Glomerular visceral epithelial cell (primary cell): ENCODE measurements at regions not wholly inside any gene's neighbourhood (a gene's known extent, or its start where the extent isn't known, plus 50 kb on each side); places are given as distances from the start of the nearest gene placed in this dataset.
A peak's percentile ranks its signal among the peaks of the same experiment; 100 is the strongest.
"Not testable (repeated sequence)": the region's sequence is repeated elsewhere in the genome, so short reads cannot be mapped to it uniquely, and the experiment has no call there.

Experiments used
- DNase-seq: peaks from one replicate; pipeline ENCODE4 v3.0.0-alpha.2; 2016; ENCODE audit errors: extremely low spot score

DNA sequence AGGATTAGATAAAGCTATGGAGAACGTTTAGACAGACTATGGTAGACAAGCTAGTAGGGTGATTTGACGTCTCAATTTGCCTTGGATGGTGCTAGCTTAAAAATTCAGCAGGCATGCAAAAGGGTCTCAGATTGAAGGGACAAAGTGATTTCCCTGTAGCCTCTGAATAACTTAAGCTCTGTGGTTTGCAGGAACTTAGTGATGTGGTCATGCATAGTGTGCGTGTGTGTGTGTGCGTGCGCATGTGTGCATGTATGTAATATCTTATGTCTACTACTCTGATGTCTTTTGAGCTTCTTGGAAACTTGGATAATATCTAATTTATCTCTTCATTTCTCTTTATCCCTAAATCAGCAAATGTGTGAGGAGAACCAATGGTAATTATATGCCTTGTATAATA lies 183.6 kb upstream of the TNC start:
- no peak for DNase-seq

DNA sequence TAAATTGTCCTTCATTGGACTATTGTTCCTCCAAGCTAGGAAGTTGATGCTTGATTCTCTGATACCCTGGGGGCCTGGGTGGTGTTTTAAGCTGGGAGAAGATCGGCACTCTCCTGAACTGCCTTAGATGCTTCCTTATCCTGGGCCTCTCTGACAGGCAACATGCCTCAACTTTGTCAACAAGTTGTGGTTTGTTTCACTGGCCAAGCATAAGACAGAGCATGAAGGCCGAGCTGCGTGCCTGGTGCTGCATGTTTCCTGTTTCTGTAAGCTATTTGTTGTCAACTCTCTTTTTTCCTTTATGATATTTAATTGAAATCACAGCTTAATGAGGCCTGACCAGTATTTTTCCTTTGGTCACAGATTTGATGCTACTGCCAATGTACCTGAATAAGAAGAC lies 187.6 kb upstream of the TNC start:
- DNase-seq, result no peak

DNA sequence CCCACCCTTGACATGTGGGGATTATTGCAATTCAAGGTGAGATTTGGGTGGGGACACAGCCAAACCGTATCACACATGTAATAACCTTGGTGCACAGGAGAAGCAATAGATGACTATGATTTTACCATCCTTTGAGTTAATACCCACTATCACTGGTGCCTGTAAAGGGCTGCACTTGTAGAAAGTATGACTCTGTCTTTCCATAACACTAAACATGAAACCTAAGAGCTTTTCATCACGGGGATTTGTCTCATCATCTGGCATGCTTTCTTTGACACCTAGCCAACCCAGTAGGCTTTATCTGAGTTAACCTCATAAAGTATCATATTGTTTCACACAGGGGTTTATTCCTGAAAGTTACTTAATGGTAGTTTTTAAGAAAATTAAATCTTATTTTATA lies 188.9 kb upstream of the TNC start:
- DNase-seq, result no peak

DNA sequence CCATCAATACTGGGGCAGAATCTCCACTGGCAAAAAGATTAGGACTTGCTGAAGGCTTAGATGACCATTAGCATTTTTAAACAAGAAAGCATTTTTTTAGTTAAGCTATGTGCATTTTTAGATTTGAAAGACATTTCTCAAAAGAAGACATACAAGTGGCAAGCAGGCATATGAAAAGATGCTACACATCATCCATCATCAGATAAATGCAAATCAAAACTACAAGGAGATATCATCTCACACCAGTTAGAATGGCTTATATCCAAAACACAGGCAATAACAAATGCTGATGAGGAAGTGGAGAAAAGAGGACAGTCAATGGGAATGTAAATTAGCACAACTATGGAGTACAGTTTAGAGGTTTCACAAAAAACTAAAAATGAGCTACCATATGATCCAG lies 195.6 kb upstream of the TNC start:
- no peak for DNase-seq

DNA sequence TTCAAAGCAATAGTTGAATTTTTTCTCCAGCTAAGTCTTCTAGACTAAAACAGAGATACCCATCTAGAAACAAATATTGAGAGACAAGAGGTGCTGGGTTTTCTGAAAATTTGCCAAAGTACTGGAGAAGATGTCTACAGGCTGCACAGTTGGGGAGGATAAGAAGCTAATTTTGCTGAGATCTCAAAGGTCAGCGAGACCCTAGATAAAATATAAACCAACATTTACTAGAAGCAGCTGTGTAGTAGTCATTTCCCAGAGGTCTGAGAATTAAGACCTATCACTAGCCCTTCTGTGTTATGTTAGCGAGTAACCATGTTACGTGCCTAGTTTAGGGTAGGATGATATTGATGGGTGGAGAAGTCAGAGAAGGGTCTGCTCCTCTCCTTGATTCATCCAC lies 208.5 kb upstream of the TNC start:
- DNase-seq, result no peak

DNA sequence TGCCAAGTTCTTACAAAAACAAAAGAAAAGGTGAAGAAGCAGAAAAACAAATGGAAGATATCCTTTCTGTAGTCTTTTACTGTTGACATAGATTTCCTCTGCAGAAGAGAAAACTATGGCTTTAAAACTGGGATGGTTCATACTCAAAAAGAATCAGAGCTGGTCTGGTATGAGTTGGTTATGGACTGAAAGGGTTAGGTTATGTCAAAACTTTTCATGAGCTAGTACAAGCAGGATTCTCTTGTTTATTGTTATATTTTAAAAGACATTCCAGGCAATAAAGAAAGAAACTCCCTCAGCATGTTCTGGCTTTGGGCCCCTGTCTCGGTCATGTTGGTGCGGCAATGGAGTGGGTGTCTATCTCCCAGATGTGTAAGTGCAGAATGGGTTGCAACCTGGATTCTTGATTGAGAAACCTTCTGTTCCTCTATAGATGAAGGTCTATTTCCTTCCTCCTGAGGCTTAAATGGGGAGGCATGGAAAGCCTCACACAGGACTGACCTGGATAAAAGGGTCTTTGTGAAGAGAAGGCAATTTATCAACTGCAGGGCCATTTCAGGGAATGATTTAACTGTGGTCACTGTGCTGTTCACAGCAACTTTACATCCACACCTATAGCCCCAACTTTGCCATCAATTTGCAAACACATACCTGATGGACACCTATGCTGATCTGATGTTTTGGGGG lies 209.6 kb upstream of the TNC start:
- no peak for DNase-seq

DNA sequence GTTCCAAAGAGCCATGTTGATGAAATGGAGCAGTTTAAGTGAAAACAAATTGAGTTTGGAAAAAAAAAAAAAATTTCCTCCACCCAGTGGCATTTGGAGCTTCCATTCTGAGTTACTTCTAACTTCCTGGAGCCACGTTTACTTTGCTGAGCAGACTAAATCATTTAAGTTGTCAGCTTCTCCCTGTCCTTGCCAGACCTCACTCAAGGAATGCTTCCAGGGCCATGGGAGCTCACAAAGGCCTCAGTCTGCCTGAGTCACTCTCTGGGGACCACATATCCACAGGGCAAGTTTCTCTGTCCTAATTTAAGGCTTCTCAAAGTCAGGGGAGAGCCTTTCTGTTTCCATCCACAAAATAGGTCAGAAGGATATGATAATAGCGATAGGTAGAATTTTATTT lies 210.3 kb upstream of the TNC start:
- DNase-seq, result peak; percentile 3

DNA sequence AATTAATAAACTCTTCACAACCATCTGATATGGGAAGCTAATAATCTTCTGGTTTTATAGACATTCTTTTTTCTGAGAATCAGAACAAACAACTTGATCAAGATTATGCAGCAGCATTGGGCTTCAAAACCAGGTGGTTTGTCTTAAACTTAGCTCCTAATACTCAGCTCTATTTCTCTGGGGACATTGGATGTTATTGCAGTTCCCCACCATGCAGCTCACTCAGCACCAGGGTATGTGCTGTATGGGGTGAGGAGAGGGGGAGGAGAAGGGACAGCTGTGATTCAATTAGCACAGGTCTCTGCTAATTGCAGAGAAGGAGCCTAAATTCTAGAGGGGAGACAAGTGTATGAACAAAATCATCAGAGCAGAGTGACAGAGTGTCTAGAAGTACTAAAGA lies 210.7 kb upstream of the TNC start:
- no peak for DNase-seq

DNA sequence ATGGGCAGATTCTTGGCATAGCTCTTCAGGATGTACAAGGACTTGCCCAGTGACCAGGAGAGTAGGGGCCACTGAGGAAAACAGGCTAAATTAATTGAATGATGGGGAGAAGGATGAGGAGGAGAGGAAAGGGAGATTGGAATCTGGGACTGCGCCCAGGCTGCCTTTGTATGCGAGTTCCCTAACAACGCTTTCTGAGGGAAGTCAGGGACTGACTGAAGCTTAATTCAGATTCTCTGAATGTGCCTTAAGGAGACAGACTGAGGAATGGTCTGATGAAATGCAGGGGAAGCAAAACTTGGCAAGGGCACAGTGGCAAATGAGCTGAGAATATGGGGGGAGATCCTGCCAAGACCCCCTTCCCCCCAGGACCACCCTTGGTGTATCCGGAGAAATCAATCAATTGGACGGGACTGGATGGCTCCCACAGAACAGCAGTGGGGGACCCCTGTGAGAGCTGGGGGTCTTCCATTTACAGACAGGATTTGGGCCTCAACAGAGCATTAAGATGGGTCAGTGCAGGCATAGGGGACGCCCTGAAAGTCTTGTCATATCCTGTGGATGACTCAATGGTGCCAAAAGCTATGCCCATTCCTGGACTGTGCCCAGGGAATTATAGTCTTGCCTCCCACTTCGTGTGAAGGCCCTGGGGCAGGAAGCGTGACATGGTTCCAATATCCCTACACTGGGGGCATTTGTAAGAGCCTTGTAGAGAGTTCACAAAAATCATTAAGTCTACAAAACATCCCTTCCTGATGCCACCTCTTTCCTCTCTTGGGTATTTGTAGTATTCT lies 215.5 kb upstream of the TNC start:
- DNase-seq, result no peak

DNA sequence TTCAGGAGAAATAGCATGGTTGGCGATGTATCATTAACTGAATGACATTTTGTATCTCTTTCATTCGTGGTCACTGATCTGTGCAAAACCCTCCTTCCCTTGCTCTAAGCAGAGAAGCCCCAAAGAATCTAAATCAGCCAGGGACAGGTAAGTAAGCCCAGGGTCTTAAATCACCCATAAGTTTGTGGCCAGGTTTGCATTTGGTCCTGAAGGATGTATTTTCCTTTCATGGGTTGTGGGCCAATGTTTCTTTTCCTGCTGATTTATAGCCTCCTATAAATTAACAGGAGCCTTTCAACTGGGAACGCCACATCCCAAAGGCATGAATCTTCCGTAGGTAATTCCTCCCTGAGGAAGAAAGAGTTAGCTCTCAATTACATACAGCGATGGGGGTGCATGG lies 217.5 kb upstream of the TNC start:
- DNase-seq, result no peak

DNA sequence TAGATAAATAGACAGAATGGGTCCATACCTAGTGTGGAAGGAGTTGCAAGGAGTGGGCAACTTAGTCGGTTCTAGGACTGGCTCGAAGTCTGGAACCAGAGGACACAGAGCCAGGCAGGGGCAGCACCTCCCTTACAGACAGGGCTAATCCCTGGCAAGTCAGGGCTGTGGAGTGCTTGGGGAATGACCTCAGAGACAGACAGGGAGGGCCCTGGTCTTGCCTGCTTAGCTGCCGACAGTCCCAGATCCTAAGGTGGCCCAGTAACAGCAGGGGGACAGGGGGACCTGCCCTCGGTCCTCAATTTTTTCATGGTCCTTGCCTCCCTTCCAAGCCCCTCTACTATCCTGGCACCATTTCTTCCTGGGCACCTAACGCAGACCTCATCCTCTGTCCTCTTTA lies 222.4 kb upstream of the TNC start:
- no peak for DNase-seq

DNA sequence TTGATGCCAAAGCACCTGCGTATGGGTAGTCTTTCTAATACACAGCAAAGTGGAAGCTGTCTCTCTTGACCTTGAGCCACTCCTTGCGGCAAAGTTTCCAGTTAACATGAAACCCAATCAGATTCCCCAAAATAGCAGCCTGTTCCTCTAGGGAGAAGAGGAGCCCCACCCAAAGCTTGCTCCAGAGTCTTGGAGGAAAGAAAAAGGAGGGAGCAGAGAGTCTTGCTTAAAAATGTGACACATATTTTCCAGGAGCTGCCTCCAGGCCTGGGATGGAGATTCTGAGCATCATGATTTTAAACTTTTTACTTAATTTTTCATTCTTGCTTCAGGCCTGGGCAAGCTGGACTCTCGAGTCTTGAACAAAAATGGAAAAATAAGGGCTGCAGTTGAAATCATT lies 223.5 kb upstream of the TNC start:
- DNase-seq, result no peak

DNA sequence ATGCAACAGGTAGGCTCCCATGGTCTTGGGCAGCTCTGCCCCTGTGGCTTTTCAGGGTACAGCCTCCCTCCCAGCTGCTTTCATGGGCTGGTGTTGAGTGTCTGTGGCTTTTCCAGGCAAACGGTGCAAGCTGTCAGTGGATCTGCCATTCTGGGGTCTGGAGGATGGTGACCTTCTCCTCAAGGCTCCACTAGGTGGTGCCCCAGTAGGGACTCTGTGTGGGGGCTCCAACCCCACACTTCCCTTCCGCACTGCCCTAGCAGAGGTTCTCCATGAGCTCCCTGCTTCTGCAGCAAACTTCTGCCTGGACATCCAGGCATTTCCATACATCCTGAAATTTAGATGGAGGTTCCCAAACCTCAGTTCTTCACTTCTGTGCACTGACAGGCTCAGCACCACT lies 229.8 kb upstream of the TNC start:
- not testable (repeated sequence) for DNase-seq

DNA sequence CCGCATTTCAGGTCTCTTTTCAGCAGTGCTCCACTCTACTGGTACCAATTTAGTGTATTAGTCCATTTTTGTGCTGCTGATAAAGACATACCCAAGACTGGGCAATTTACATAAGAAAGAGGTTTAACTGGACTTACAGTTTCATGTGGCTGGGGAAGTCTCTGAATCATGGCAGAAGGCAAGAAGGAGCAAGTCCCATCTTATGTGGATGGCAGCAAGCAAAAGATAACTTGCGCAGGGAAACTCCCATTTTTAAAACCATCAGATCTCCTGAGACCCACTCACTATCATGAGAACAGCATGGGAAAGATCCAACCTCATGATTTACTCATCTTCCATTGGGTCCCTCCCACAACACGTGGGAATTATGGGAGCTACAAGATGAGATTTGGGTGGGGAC lies 231.0 kb upstream of the TNC start:
- DNase-seq, result not testable (repeated sequence)

DNA sequence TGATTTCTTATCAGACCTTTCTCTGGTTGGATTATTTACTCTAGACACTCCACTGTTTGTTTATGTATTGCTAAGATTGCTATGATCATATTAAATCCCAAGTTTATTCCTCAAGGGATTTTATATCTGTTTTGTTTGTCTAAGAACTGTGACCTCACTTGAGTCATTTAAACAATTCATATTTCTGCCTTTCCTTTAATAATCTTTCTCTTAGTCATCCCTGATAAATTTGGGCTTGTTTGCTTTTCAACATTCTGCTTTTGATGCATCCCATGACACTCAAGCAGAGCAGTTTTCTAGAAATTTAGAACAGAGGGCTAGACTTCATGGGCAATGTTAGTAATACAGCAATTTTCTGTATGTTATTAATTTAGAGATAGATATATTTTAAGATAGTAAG lies 231.6 kb upstream of the TNC start:
- DNase-seq, result no peak

DNA sequence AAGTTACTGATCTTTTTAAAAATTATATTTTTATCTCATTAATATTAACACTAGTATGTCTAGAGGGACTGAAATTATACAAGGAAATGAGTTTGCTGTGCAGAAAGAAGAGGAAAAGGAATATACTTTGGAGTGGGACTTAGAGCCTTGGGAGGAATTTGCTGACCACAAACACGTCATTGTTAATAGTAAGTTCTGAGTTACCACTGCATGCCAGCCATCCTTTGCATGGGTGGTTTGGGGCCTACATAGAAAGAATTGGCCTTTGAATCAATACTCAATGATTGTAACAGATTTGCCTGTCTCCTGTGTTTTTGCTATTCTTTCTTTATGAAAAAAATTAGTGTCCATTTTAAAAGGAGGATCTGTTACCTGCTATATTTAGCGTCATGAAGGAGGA lies 232.6 kb upstream of the TNC start:
- DNase-seq, result peak; percentile 25

DNA sequence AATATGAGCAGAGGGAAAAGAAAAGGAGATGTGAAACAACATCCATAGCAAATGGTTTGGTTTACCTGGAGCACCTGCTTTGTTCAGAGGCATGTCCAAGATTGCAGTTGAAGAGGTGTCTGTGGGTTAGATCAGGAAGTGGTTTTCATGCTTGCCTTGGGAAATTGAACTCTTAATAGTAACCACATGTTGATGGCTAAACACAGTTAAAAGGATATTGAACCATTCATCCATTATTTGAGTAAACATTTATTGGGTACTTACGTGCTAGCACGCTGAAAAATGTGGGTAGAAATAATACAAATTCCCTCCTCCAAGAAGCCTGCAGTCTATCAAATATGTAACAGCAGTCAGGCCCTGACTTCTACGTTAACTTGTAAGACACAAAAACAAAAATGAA lies 235.7 kb upstream of the TNC start:
- no peak for DNase-seq

DNA sequence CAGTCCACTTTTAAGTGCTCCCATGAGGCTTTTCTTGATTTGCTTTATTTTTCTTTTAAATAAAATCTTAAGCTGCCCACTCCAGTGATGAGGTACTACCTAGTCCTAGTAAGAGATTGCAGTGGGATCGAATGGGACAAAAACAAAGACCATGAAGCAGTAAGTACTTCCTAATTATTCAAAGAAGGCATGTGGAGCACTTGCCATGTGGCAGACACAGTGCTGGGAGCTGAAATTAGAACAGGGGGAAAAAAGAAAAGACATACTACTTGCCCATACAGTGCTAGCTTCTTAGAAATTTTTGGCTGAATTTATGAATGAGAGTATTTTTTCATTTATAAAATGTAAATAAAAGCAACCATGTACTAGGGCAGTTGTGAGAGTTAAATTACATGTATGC lies 239.9 kb upstream of the TNC start:
- no peak for DNase-seq

DNA sequence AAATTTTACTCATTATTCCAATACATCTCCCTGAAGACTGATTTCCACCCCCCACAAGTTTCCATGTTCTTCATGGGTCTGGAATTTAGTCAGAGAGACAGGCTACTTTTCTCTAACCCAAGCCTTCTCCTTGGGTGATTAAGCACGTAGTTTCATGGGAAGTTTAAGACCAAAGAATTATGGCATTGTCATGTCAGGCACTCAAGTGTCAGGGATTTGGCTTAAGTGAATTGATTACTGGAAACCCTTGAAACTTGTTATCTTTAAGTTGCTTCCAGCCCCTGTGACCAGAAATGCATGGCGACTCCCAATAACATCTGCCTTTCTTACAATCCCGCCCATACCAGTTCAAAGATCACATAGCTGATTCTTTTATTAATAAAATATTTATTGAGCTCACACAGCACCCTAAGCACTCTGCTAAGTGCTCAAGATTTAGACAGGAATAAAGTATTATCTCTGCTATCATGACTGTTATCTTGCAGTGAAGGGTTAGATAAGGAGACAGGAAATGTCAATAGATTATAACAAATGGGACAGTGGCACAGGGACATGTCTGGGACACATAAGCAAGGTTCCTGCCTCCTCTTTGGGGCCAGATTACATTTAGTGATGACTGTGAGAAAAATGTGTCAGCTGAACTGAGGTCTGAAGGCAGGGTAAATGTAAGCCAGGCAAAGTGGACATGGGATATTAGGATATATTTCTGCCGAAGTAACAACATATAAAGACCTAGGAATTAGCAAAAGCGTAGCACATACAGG lies 241.2 kb upstream of the TNC start:
- DNase-seq, result no peak

DNA sequence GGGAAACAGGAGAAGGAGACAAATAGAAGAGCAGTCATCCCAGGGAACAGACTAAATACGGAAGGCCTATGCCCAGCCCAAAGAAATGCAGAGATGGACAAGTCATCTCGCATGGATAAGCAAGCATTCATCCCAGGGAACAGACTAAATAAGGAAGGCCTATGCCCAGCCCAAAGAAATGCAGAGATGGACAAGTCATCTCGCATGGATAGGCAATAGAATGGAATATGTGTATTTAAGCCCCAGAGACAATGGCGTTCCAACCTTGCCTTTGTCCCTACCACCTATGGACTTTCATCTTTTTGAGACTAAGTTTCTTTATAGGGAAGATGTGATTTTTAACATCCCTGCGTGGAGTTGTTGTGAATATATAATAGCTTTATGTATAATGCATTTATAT lies 242.2 kb upstream of the TNC start:
- DNase-seq, result no peak

DNA sequence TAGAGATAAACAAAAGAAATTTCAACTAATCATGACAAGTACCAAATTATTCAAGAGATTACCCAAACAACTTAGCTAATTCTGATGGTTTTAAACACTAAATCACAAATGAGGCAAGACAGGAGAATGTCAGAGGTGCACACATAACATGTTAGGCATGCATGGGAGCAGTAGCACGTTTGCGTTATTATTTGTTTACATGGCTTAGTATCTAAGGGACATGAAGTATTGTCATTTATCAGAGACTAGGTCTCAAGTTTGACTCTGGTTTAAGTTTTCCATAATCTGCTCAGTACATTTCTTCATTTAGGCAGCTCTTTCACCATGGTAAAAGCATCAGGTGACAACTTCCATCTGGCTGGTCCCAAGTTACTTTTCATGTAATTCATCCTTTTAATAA lies 244.1 kb upstream of the TNC start:
- DNase-seq, result no peak

DNA sequence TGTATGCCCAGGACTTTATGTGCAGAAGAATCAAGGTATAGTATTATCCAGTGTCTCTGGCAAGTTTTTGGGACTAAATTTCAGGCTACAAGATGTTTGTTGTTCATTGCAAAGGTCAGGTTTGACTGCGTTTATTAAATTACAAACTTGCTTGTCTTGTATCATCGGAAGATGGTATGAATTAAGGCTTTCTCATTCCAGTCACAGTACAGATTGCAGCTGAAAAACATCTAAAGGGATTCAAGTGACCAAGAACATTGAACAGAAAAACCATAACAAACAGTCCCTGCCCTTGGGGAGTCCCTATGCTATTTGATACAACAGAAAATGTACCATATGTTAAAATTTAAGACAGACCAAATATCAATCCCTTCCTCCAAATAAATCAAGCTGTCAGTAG lies 244.7 kb upstream of the TNC start:
- no peak for DNase-seq

DNA sequence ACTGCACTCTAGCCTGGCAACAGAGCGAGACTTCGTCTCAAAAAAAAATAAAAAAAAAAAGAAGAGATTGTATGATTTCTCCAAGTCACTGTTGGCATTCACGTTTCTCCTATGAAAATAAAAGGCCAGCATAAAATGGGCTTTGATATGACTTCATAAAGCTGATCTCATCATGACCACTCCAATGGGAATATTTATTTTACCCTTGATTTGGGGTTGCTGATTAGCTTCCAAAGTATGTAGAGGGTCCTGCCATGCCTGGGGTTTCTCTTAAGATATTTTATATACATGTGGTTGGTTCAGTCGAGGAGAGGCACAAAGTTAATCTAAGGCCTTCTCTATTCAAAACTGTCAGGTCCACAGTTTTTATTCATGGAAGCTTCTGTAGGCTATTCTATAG lies 247.0 kb upstream of the TNC start:
- DNase-seq, result no peak
